Activated CD4-positive, alpha-beta T cell treated with anti-CD3 and anti-CD28 coated beads for 36 hours (primary cell): ENCODE measurements at regions not wholly inside any gene's neighbourhood (a gene's known extent, or its start where the extent isn't known, plus 50 kb on each side); places are given as distances from the start of the nearest gene placed in this dataset.

Source experiments
- ATAC-seq: fragments of 200-7000 bp; cut with Tn5 transposase; one replicate; pipeline ENCODE4 v1.10.0; 2021; ENCODE audit warnings: mild to moderate bottlenecking, moderate library complexity
- CTCF ChIA-PET: fragments of 350-600 bp; sonication (Branson Sonifier 250); formaldehyde crosslinking; loops from one replicate; lab custom pipeline; 2021; ENCODE audit warnings: antibody characterized with exemption; lab: Charles Lee
- POLR2A ChIA-PET: fragments of 350-600 bp; sonication (Branson Sonifier 250); formaldehyde crosslinking; loops from one replicate; lab custom pipeline; 2021; ENCODE audit warnings: antibody characterized with exemption, inconsistent platforms; lab: Charles Lee
- DNase-seq: peaks from one replicate; pipeline ENCODE4 v3.0.0-alpha.2; 2020
- H3K27ac Mint-ChIP-seq: one replicate; pipeline ENCODE4 v1.8.0; 2021; ENCODE audit warnings: mixed read lengths
- H3K27me3 Mint-ChIP-seq: one replicate; pipeline ENCODE4 v1.8.0; 2021; ENCODE audit warnings: mixed read lengths
- H3K36me3 Mint-ChIP-seq: one replicate; pipeline ENCODE4 v1.8.0; 2021; ENCODE audit warnings: low read depth, mixed read lengths
- H3K4me1 Mint-ChIP-seq: one replicate; pipeline ENCODE4 v1.8.0; 2021; ENCODE audit warnings: mixed read lengths
- H3K4me3 Mint-ChIP-seq: one replicate; pipeline ENCODE4 v1.8.0; 2021; ENCODE audit warnings: mild to moderate bottlenecking, moderate library complexity, mixed read lengths
- H3K9me3 Mint-ChIP-seq: one replicate; pipeline ENCODE4 v1.8.0; 2021; ENCODE audit warnings: low read depth, mixed read lengths
- intact Hi-C, 2 experiments: fragments of 100-400 bp; cut with DNase I in 1 of 2; cut with micrococcal nuclease in 1 of 2; formaldehyde crosslinking; loops; one replicate each; pipeline versions ENCODE4 v1.14.2 to v1.15.1; 2022 to 2024; cut with DNase I, micrococcal nuclease

DNA sequence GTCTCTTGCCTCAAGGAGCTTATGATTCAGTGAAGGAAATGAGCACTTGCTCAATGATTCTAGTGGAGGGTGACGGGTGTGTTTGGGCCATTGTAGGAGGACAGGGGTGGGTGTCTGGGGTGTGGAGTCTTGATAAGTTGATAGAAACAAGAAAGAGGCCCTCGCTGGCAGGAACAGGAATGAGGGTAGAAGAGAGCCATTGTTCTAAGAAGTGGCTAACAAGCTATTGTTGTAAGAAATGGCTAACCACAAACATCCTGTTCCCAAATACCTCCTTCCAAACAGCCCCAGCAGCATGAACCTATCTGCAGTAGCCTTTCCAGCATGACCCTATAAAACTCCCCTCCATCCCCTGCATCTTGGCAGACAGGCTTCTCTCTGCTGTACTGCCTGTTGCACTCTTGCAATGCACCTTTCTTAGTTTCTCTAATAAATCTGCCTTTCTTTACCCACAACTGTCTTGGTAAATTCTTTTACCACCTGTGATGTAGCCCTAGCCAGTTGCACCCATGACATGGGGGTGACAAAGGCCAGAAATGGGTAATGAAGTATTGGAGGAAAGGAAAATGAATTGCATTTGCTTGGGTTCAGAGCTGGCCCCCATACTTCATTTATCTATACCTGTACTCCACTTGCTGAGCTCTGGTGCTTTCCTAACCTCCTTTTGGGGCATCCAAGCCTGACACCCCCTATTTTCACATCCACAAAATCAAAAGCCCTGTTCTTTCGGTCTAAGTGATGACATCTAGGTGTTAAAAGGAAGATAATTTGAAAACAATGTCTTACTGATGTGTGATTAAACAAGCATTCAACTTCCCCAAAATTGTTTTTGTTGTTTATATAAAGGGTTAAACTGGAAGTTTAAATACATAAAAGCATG lies 389.1 kb downstream of the GRIN2B start:
- DNase-seq (no peak), ATAC-seq (no peak)
- ChIA-PET POLR2A (no interaction called here), CTCF (interaction anchor here (0.6 to 1.0 kb wide), 3 partner anchors 8 to 340 kb away, joined by 3 read pairs; no protein-coding TSS in a partner anchor)
- Mint-ChIP-seq H3K27ac (no peak overlapping the region), H3K4me1 (no peaks in the 10 kb centered on the region), H3K4me3 (no peak overlapping the region), H3K36me3 (no peaks in the 10 kb centered on the region), H3K9me3 (peaks cover 2% of the 10 kb centered on the region), H3K27me3 (no peaks in the 10 kb centered on the region)
- intact Hi-C loops, result no loop called here

DNA sequence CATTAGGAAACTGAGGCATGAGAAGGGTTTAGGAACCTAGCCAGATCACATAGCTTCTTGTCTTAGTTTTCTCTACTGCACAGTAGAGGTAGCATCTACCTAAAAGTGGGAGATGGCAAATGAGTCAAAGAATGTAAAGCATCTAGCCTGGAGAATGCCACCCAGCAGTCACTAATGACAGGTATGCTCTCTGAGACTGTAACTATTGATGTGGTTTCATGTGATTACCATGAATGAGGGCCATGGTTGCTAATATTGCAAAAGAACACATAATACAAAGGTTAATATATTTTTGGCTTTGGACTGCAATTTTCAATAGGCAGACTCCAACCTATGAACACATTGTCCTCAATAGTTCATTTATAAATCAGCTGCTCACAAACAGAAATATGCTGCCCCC lies 389.9 kb downstream of the GRIN2B start:
- no peaks in the 10 kb centered on the region for H3K4me1 Mint-ChIP-seq
- CTCF ChIA-PET, result interaction anchor here (1.0 kb wide), 1 partner anchor 9 kb away, joined by 3 read pairs; no protein-coding TSS in a partner anchor
- intact Hi-C loops, result no loop called here

DNA sequence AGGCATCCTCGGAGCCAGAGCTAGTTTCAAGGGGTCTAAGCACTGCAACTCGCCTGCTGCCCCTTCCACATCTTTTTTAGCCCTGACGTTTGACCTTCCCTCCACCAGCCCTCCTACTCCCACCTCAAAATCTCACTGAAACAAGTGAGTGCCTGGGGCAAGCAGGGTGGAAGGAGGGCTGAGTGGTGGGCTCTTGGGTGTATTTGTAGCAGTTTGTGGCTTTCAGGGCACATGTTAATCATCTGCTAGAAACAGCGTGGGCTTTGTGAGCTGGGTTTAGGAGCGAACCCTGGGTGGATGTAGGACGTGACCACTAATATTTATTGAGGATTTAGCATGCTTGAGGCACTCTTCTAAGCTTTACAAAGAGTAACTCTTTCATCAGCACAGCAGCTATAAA lies 390.3 kb downstream of the GRIN2B start:
- ChIA-PET POLR2A (no interaction called here), CTCF (interaction anchor here (1.0 kb wide), 1 partner anchor 10 kb away, joined by 3 read pairs; no protein-coding TSS in a partner anchor)
- no peak overlapping the region for H3K27ac Mint-ChIP-seq
- peaks cover 2% of the 10 kb centered on the region for H3K9me3 Mint-ChIP-seq
- H3K36me3 Mint-ChIP-seq, result no peaks in the 10 kb centered on the region
- intact Hi-C loops, result no loop called here
- DNase-seq (no peak), ATAC-seq (no peak)
- H3K4me1 Mint-ChIP-seq, result no peaks in the 10 kb centered on the region
- no peaks in the 10 kb centered on the region for H3K27me3 Mint-ChIP-seq
- H3K4me3 Mint-ChIP-seq, result no peak overlapping the region

More for the DNA sequence above, 389.9 kb downstream of the GRIN2B start:
- no peak for DNase-seq
- ATAC-seq, result no peak
- Mint-ChIP-seq H3K27ac (no peak overlapping the region), H3K27me3 (no peaks in the 10 kb centered on the region), H3K9me3 (peaks cover 2% of the 10 kb centered on the region), H3K36me3 (no peaks in the 10 kb centered on the region), H3K4me3 (no peak overlapping the region)
- POLR2A ChIA-PET, result no interaction called here

DNA sequence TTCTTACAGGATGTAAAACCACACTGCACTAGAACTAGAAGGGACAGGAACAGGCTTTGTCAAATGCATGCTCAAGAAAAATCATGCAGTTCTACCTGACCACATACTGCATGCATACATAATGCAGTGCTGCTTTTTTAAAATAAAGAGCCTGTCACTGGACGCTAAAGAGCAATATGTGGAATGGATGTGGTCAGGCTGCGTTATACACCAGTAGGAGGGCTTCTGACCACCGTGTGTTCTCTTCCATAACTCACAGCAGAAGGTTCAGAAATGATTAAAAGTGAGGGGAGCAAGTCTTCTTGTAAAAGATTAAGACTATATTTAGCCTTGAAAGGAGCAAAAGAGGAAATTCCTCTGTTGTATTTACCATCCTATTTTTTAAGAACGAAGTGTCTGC lies 392.0 kb downstream of the EMP1 start:
- Mint-ChIP-seq H3K27ac (no peak overlapping the region), H3K9me3 (no peaks in the 10 kb centered on the region), H3K4me1 (no peaks in the 10 kb centered on the region), H3K27me3 (no peaks in the 10 kb centered on the region), H3K36me3 (no peaks in the 10 kb centered on the region), H3K4me3 (no peak overlapping the region)
- ChIA-PET POLR2A (no interaction called here), CTCF (no interaction called here)
- no peak for ATAC-seq
- no peak for DNase-seq
- intact Hi-C loops, result no loop called here

DNA sequence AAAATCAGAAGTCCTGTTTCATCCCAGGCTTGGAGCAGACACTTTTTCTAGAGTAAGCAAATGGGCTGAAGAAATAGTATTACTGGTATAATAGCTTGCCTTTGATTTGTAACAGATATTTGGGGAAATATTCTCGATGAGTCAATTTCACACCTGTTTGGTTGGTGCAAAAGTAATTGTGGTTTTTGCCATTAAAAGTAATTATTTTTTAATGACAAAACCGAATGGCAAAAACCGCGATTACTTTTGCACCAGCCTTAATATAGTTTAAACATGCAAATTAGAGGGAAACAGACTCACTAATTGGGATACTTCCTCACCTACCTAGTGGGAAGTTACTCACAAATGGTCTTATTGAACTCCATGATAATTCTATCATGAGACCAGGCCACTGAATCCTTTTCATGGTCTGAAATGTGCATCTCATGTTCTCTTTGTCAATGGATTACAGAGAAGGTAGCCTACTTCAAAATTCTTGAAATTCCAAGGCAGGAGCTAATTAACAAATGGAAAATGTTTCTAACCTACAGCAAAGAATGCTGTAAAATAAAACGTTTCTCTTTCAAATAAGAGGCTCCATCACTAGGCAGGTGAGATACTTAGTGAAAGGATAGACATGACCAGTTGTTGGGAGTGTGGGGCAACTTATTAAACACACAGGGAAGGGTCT lies 391.3 kb downstream of the EMP1 start:
- no peak for DNase-seq
- Mint-ChIP-seq H3K4me3 (no peak overlapping the region), H3K36me3 (no peaks in the 10 kb centered on the region), H3K9me3 (no peaks in the 10 kb centered on the region), H3K27me3 (no peaks in the 10 kb centered on the region), H3K4me1 (no peaks in the 10 kb centered on the region), H3K27ac (no peak overlapping the region)
- no peak for ATAC-seq
- CTCF ChIA-PET, result no interaction called here
- intact Hi-C loops, result no loop called here
- POLR2A ChIA-PET, result no interaction called here

DNA sequence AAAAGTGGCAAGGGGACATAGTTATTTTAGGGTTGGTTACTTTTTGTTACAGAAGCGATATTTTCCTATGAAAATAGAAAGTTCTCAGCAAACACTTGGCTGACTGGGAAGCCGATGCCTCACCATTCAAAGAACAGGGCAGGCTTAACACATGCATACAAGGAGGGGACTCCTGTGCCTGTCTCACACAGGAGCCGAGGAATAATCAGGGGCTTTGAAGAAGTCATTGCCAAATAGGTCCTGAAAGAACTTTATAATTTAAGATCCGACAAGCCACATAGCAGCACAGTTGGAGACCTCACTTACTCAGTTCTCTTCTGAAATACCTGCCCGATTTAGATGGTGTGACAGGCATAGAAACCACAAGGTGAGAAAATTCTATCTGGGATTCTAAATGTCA lies 389.8 kb downstream of the EMP1 start:
- no peaks in the 10 kb centered on the region for H3K36me3 Mint-ChIP-seq
- CTCF ChIA-PET, result no interaction called here
- DNase-seq, result no peak

DNA sequence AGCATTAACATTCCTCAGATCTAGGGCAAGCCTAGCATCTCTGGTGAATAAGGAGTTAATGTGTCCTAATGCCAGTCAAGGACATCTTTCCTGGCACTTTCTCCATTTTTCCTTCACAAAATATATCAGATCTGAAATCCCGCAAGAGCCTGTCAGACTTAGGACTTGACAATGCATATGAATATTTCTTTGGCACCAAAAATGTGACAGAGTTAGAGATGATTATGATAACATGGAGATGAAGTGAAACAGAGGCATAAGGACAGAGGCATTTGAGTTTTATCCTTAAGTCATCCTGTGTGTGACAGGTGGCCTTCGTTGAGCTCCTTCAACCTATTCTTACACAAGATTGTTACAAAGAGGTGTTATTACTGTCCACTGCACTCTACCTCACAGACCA lies 388.0 kb downstream of the EMP1 start:
- ChIA-PET CTCF (no interaction called here), POLR2A (no interaction called here)
- no peak for DNase-seq
- H3K27ac Mint-ChIP-seq, result no peak overlapping the region
- no peaks in the 10 kb centered on the region for H3K4me1 Mint-ChIP-seq
- no peaks in the 10 kb centered on the region for H3K27me3 Mint-ChIP-seq
- intact Hi-C loops, result no loop called here
- no peak for ATAC-seq
- no peaks in the 10 kb centered on the region for H3K36me3 Mint-ChIP-seq
- H3K4me3 Mint-ChIP-seq, result no peak overlapping the region
- no peaks in the 10 kb centered on the region for H3K9me3 Mint-ChIP-seq

More for the DNA sequence above, 389.8 kb downstream of the EMP1 start:
- H3K9me3 Mint-ChIP-seq, result no peaks in the 10 kb centered on the region
- no peak overlapping the region for H3K27ac Mint-ChIP-seq
- no peaks in the 10 kb centered on the region for H3K27me3 Mint-ChIP-seq
- ATAC-seq, result no peak
- intact Hi-C loops, result no loop called here
- H3K4me3 Mint-ChIP-seq, result no peak overlapping the region
- H3K4me1 Mint-ChIP-seq, result no peaks in the 10 kb centered on the region
- POLR2A ChIA-PET, result no interaction called here

DNA sequence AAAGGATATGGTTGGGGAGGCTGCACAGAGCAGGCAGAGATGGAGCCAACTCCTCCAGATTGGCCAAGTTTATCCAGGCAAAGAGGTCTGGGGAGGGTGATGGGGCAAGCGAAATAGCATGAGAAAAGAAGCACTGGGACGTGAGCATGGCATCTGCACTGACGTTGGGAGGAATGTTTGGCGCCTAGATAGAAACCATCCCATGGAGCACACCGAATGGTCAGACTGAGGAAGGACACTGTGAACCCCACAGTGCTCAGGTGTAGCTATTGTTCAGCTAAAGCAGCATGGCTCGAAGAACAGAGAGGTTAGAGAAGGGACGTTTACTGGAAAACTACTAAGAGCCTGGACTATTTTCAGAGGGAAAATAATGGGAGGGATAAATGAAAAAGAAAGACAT lies 387.1 kb downstream of the EMP1 start:
- DNase-seq, result no peak
- H3K4me1 Mint-ChIP-seq, result no peaks in the 10 kb centered on the region
- no peaks in the 10 kb centered on the region for H3K36me3 Mint-ChIP-seq
- POLR2A ChIA-PET, result no interaction called here
- no peak for ATAC-seq
- H3K27me3 Mint-ChIP-seq, result no peaks in the 10 kb centered on the region
- no peaks in the 10 kb centered on the region for H3K9me3 Mint-ChIP-seq
- H3K27ac Mint-ChIP-seq, result no peak overlapping the region
- CTCF ChIA-PET, result interaction anchor here (0.8 kb wide), 1 partner anchor 411 kb away, joined by 3 read pairs; no protein-coding TSS in a partner anchor
- H3K4me3 Mint-ChIP-seq, result no peak overlapping the region
- intact Hi-C loops, result no loop called here

DNA sequence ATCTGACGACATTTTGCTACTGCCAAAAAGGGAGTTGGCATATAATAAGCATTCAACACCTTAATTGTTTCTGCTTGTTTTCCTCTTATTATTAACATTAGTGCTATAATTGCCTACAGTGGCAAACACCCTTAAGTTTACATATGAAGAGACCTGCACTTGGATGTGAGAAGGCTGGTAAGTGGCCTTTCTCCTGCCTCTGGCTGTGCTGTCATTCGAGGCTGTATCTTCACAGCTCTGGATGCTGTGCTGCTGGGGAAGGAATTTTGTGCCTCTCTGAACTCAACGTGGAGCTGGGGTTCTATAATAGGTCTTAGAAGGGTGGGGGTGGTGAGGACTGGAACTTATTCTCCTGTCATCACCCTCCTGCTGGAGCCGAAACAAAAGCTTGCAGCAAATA lies 385.9 kb downstream of the EMP1 start:
- Mint-ChIP-seq H3K27me3 (no peaks in the 10 kb centered on the region), H3K36me3 (no peaks in the 10 kb centered on the region), H3K4me1 (no peaks in the 10 kb centered on the region), H3K4me3 (no peak overlapping the region), H3K9me3 (no peaks in the 10 kb centered on the region), H3K27ac (no peak overlapping the region)
- CTCF ChIA-PET, result interaction anchor here (0.7 kb wide), 1 partner anchor 200 kb away, joined by 3 read pairs; no protein-coding TSS in a partner anchor
- intact Hi-C loops, result no loop called here
- DNase-seq (no peak), ATAC-seq (no peak)
- POLR2A ChIA-PET, result no interaction called here

DNA sequence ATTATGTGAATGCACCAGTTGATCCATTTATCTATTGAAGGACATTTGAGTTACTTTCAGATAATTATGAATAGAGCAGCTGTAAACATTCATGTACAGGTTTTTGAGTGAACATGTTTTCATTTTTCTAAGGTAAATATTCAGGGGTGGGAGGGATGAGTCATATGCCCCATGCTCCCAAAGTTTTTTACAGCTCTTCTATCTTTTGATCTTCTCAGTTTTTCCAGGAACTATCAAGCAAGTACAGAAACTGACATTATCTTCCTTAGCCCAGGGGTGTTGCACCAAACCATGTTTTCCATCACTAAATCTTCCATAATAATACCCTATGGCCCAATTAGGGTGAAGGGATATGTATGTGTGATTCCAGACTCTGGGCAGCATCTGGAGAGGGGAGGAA lies 384.5 kb downstream of the EMP1 start:
- Mint-ChIP-seq H3K27ac (no peak overlapping the region), H3K9me3 (no peaks in the 10 kb centered on the region), H3K36me3 (no peaks in the 10 kb centered on the region), H3K4me3 (no peak overlapping the region), H3K4me1 (no peaks in the 10 kb centered on the region), H3K27me3 (peaks cover 2% of the 10 kb centered on the region)
- ChIA-PET CTCF (interaction anchor here (0.6 kb wide), 1 partner anchor 11 kb away, joined by 3 read pairs; no protein-coding TSS in a partner anchor), POLR2A (no interaction called here)
- intact Hi-C loops, result no loop called here
- DNase-seq (no peak), ATAC-seq (no peak)

DNA sequence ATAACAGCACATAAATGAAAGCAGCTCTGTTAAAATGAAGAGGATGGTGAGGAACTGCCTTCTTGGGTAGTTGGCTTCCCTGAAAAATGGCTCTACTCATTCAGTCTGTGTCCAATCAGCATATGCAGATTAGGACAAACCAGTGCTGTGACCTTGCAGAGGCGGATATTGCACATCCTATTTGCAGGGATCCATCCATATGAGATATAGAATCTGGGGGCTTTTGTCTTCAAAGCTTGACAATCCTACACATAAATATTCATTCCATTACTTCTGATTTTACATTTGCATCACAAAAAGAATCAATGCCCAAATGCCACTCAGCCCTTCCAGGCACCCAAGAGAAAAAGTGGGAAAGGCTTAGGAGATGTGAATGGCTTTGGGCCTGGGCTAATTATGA lies 383.7 kb downstream of the EMP1 start:
- Mint-ChIP-seq H3K9me3 (no peaks in the 10 kb centered on the region), H3K4me1 (no peaks in the 10 kb centered on the region), H3K27ac (no peak overlapping the region), H3K27me3 (peaks cover 2% of the 10 kb centered on the region), H3K36me3 (no peaks in the 10 kb centered on the region), H3K4me3 (no peak overlapping the region)
- ChIA-PET CTCF (interaction anchor here (0.6 kb wide), 2 partner anchors 12 to 578 kb away, joined by 3 read pairs; no protein-coding TSS in a partner anchor), POLR2A (no interaction called here)
- ATAC-seq (no peak), DNase-seq (no peak)
- intact Hi-C loops, result no loop called here
